BLaER1 treated with 17β-estradiol and CSF1 and Interleukin-3, amounts not matched to agents 10 nM and 100 nM (cell line): ENCODE measurements at regions not wholly inside any gene's neighbourhood (a gene's known extent, or its start where the extent isn't known, plus 50 kb on each side); places are given as distances from the start of the nearest gene placed in this dataset.

Experiments used
- H3K27ac ChIP-seq, 11 experiments: shearing (Covaris generic); formaldehyde crosslinking; 2 replicates each; pipeline ENCODE4 v1.8.1; 2022
- H3K27me3 ChIP-seq, 11 experiments: shearing (Covaris generic); formaldehyde crosslinking; 2 replicates each; pipeline ENCODE4 v1.8.1; 2022
- H3K36me3 ChIP-seq, 11 experiments: shearing (Covaris generic); formaldehyde crosslinking; 2 replicates each; pipeline ENCODE4 v1.8.1; 2022
- H3K4me1 ChIP-seq, 10 experiments: shearing (Covaris generic); formaldehyde crosslinking; 2 replicates each; pipeline ENCODE4 v1.8.1; 2022
- H3K4me2 ChIP-seq, 11 experiments: shearing (Covaris generic); formaldehyde crosslinking; 2 replicates each; pipeline ENCODE4 v1.8.1; 2022
- H3K4me3 ChIP-seq, 10 experiments: shearing (Covaris generic); formaldehyde crosslinking; 2 replicates each; pipeline ENCODE4 v1.8.1; 2022
- H3K9ac ChIP-seq, 11 experiments: shearing (Covaris generic); formaldehyde crosslinking; 2 replicates each; pipeline ENCODE4 v1.8.1; 2022
- H3K9me3 ChIP-seq, 11 experiments: shearing (Covaris generic); formaldehyde crosslinking; replicated peaks in 1 of 11; 2 replicates each; pipeline ENCODE4 v1.8.1; 2022
- H4K20me1 ChIP-seq, 11 experiments: shearing (Covaris generic); formaldehyde crosslinking; 2 replicates each; pipeline ENCODE4 v1.8.1; 2022
- Cebpa-rat ChIP-seq, 11 experiments: shearing (Covaris generic); IDR thresholded peaks; 2 replicates each; pipeline ENCODE4 v1.8.1; 2022

GRCh38 chr6:122012578-122012977 is 386.9 kb upstream of the HSF2 start:
- no peak overlapping the region for H3K4me3 ChIP-seq
- TF ChIP-seq Cebpa-rat (IDR thresholded peaks at IDR 0.05): no peak
- no peaks in the 10 kb centered on the region for H3K9me3 ChIP-seq
- no peaks in the 10 kb centered on the region for H3K27me3 ChIP-seq
- H3K9ac ChIP-seq: no peak overlapping the region
- H3K27ac ChIP-seq: no peak overlapping the region
- H4K20me1 ChIP-seq: no peaks in the 10 kb centered on the region
- H3K4me2 ChIP-seq: no peak overlapping the region
- no peaks in the 10 kb centered on the region for H3K36me3 ChIP-seq
- H3K4me1 ChIP-seq: no peaks in the 10 kb centered on the region

GRCh38 chr6:122014961-122015360 is 384.5 kb upstream of the HSF2 start:
- Histone ChIP-seq H4K20me1 (no peaks in the 10 kb centered on the region), H3K9me3 (no peaks in the 10 kb centered on the region), H3K4me3 (no peak overlapping the region), H3K4me1 (no peaks in the 10 kb centered on the region), H3K4me2 (no peak overlapping the region), H3K36me3 (no peaks in the 10 kb centered on the region), H3K9ac (no peak overlapping the region), H3K27ac (no peak overlapping the region), H3K27me3 (no peaks in the 10 kb centered on the region)
- TF ChIP-seq Cebpa-rat (IDR thresholded peaks at IDR 0.05): no peak

DNA sequence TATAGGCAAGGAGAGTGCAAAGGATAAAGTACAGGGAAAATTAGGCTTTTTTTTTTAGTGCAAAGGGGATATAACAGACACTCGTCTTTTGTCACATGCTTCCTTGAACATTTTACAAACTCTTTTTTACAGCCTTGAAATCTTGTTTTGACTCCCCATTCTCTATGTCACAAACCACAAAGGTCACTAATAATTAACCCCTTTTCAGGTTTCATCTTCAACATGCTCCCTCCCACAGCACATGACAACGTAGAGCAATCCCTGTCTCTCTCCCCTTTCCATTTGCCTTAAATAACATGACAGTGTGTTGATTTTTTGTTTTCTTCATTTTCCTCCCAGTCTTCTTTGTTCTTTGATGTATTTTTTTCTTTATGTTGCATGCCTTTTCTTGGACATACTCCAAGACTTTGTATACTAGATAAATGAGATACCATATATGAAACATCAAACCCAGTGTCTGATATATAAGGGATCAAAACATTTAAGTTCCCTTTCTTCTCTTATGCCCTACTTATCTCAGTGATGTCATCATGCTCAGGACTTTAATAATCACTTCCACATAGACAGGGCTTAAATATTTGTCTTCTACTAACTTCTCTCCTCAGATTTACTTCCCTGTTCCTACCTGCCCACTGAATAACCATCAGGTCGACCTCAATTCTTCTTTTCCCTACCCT is 378.7 kb upstream of the HSF2 start:
- Histone ChIP-seq H3K36me3 (no peaks in the 10 kb centered on the region), H3K4me1 (peaks cover 0 to 5% (median 0%) of the 10 kb centered on the region in 10 experiments; a peak in 1 of 20 replicates), H3K27me3 (no peaks in the 10 kb centered on the region), H3K4me2 (no peak overlapping the region), H3K9me3 (no peaks in the 10 kb centered on the region), H3K27ac (no peak overlapping the region), H4K20me1 (no peaks in the 10 kb centered on the region), H3K4me3 (no peak overlapping the region), H3K9ac (no peak overlapping the region)
- TF ChIP-seq Cebpa-rat (IDR thresholded peaks at IDR 0.05): no peak

- Histone ChIP-seq H3K4me1 (peaks cover 0 to 8% (median 0%) of the 10 kb centered on the region in 10 experiments; a peak in 1 of 20 replicates), H4K20me1 (no peaks in the 10 kb centered on the region), H3K4me2 (no peak overlapping the region), H3K36me3 (no peaks in the 10 kb centered on the region), H3K9ac (no peak overlapping the region), H3K27me3 (no peaks in the 10 kb centered on the region), H3K4me3 (no peak overlapping the region), H3K27ac (no peak overlapping the region), H3K9me3 (no peaks in the 10 kb centered on the region)
- no peak for TF ChIP-seq Cebpa-rat (IDR thresholded peaks at IDR 0.05)
Observed at GRCh38 chr6:122025104-122025503, 374.3 kb upstream of the HSF2 start.

DNA sequence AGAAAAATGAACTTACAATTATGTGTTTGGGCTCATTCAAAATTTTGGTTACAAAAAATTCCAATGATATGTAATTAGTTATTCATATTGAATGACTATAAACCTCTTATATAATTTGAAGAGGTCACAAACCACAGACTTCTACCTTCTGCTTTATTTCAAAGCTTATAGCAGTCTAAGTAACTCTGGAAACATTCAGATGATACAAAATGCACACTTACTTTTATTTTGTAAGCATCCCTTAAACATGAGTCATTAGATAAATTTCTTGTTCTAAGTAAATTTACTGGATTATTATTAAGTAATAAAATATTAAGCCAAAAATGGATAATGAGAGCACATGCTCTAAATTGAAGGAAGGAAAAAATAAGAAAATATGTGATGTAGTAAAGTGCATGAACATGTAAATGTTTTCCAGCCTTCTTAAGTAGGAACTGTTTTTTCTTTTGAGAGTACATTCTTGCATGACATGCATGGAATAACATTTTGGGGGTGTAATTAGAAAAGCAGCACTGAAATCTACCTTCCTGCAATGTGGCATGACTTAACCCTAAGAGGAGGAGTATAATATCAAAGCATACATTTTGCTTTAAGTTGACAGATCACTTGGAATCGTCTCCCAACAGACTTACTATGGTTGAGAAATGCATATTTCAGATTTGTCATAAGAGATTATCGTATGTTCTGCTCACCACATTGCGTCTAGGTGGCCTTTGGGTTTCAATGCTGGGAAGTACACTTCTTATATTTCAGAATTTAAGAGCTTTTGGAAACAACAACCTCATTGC is 372.7 kb upstream of the HSF2 start:
- no peak overlapping the region for H3K27ac ChIP-seq
- H3K9ac ChIP-seq: no peak overlapping the region
- H3K27me3 ChIP-seq: no peaks in the 10 kb centered on the region
- no peaks in the 10 kb centered on the region for H3K36me3 ChIP-seq
- no peaks in the 10 kb centered on the region for H3K9me3 ChIP-seq
- H3K4me1 ChIP-seq: peaks cover 0 to 8% (median 0%) of the 10 kb centered on the region in 10 experiments; a peak in 1 of 20 replicates
- TF ChIP-seq Cebpa-rat (IDR thresholded peaks at IDR 0.05): no peak
- H3K4me3 ChIP-seq: no peak overlapping the region
- no peak overlapping the region for H3K4me2 ChIP-seq
- no peaks in the 10 kb centered on the region for H4K20me1 ChIP-seq

DNA sequence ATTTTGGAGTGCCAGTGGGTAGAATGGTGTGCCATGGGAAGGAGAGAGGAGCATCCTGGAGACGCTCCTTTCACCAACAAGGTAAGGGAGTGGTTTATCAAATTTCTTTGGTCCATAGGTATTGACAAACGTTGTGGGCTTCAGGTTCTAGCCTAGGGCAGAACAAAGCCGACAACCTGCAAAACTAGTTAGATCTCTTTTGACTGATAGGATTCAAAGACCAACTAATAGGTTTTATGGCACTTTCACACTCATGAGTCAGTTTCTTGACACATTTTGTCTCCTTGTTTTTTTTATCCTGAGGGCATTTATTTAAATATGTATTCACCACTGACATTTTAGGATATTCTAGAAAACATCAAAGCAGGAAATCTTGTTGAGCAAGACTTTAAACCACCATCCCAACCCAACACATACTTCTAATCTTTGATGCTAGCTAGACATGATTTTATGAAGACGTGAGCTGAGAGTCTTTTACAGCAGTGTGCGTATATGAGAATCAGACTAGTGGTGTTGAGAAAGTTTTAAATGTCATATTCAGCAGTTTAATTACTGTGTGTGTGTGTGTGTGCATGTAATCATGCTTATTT is 370.4 kb upstream of the HSF2 start:
- H3K27ac ChIP-seq: no peak overlapping the region
- peaks cover 0 to 12% (median 0%) of the 10 kb centered on the region in 10 experiments; a peak in 3 of 20 replicates for H3K4me1 ChIP-seq
- H3K9ac ChIP-seq: no peak overlapping the region
- no peaks in the 10 kb centered on the region for H3K36me3 ChIP-seq
- no peak overlapping the region for H3K4me2 ChIP-seq
- no peaks in the 10 kb centered on the region for H4K20me1 ChIP-seq
- H3K27me3 ChIP-seq: no peaks in the 10 kb centered on the region
- H3K4me3 ChIP-seq: no peak overlapping the region
- TF ChIP-seq Cebpa-rat (IDR thresholded peaks at IDR 0.05): no peak
- H3K9me3 ChIP-seq: no peaks in the 10 kb centered on the region

GRCh38 chr6:122033564-122034181 is 365.8 kb upstream of the HSF2 start:
- no peaks in the 10 kb centered on the region for H3K9me3 ChIP-seq
- H3K4me3 ChIP-seq: no peak overlapping the region
- H3K4me1 ChIP-seq: peaks cover 0 to 10% (median 0%) of the 10 kb centered on the region in 10 experiments; a peak in 2 of 20 replicates
- H3K27me3 ChIP-seq: no peaks in the 10 kb centered on the region
- no peaks in the 10 kb centered on the region for H4K20me1 ChIP-seq
- peak overlapping the region in 2 of 11 experiments; percentile 5 to 48; a peak in 3 of 22 replicates for H3K4me2 ChIP-seq
- no peaks in the 10 kb centered on the region for H3K36me3 ChIP-seq
- H3K27ac ChIP-seq: no peak overlapping the region
- TF ChIP-seq Cebpa-rat (IDR thresholded peaks at IDR 0.05): no peak
- no peak overlapping the region for H3K9ac ChIP-seq

DNA sequence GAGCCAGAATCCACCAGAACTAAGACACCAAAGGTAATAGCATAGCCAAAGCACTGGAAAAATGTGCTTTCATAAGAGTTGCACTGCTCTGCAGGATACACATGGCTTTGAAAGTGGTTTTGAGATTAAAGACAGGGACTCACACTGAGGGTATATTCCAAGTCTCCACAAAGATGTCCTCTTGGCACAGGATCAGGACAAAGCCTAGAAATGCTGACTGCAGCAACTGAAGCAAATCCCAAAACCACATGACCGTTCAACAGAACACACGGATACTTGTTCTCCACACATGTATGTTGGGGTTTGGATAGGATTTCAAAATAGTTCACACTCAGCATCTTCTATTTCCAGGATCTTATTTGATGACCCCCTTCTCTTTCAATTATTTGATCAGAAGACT is 364.3 kb upstream of the HSF2 start:
- no peaks in the 10 kb centered on the region for H3K9me3 ChIP-seq
- no peaks in the 10 kb centered on the region for H3K36me3 ChIP-seq
- H4K20me1 ChIP-seq: no peaks in the 10 kb centered on the region
- H3K4me1 ChIP-seq: peaks cover 0 to 10% (median 0%) of the 10 kb centered on the region in 10 experiments; a peak in 2 of 20 replicates
- TF ChIP-seq Cebpa-rat (IDR thresholded peaks at IDR 0.05): no peak
- no peak overlapping the region for H3K9ac ChIP-seq
- no peak overlapping the region for H3K27ac ChIP-seq
- H3K4me2 ChIP-seq: no peak overlapping the region
- no peak overlapping the region for H3K4me3 ChIP-seq
- H3K27me3 ChIP-seq: no peaks in the 10 kb centered on the region

GRCh38 chr6:122040261-122040660 is 359.2 kb upstream of the HSF2 start:
- H3K4me2 ChIP-seq: no peak overlapping the region
- no peaks in the 10 kb centered on the region for H3K27me3 ChIP-seq
- H3K36me3 ChIP-seq: no peaks in the 10 kb centered on the region
- H3K9ac ChIP-seq: no peak overlapping the region
- no peaks in the 10 kb centered on the region for H4K20me1 ChIP-seq
- H3K27ac ChIP-seq: no peak overlapping the region
- no peak overlapping the region for H3K4me3 ChIP-seq
- TF ChIP-seq Cebpa-rat (IDR thresholded peaks at IDR 0.05): no peak
- peaks cover 0 to 12% (median 0%) of the 10 kb centered on the region in 10 experiments; a peak in 1 of 20 replicates for H3K4me1 ChIP-seq
- no peaks in the 10 kb centered on the region for H3K9me3 ChIP-seq
